ENCODE measurements at regions not wholly inside any gene's neighbourhood (a gene's known extent, or its start where the extent isn't known, plus 50 kb on each side); places are given as distances from the start of the nearest gene placed in this dataset.

- TF ChIP-seq CTCF (IDR thresholded peaks at IDR 0.05; ENCODE audit: poor library complexity) (no peak), EZH2 (IDR thresholded peaks at IDR 0.05; ENCODE audit: borderline replicate concordance) (no peak), EZH2phosphoT487 (IDR thresholded peaks at IDR 0.05; ENCODE audit: low read depth, severe bottlenecking, unreplicated experiment) (no peak)
These were observed 157.8 kb upstream of the AFDN start for GRCh38 chr6:167668754-167669552.

Measured in hepatocyte (in vitro differentiated cells).